ENCODE measurements at regions not wholly inside any gene's neighbourhood (a gene's known extent, or its start where the extent isn't known, plus 50 kb on each side); places are given as distances from the start of the nearest gene placed in this dataset.

GRCh38 chr17:34776456-34777443, 184.5 kb downstream of the CCT6B start:
- DNase-seq (ENCODE audit: low read depth, low spot score), result no peak

- no peak for DNase-seq (ENCODE audit: low read depth, low spot score)
Observed at GRCh38 chr17:34773036-34773435, 188.2 kb downstream of the CCT6B start.

GRCh38 chr17:34771891-34772290, 189.4 kb downstream of the CCT6B start:
- DNase-seq (ENCODE audit: low read depth, low spot score), result no peak

- no peak for DNase-seq (ENCODE audit: low read depth, low spot score)
Observed at GRCh38 chr17:34770586-34770985, 190.7 kb downstream of the CCT6B start.

- DNase-seq (ENCODE audit: low read depth, low spot score), result no peak
Observed at GRCh38 chr17:34769899-34770298, 190.5 kb downstream of the TMEM132E start.

- DNase-seq (ENCODE audit: low read depth, low spot score), result no peak
Observed at GRCh38 chr17:34769049-34769448, 189.7 kb downstream of the TMEM132E start.

- DNase-seq (ENCODE audit: low read depth, low spot score), result no peak
Observed at GRCh38 chr17:34765291-34765690, 185.9 kb downstream of the TMEM132E start.

- no peak for DNase-seq (ENCODE audit: low read depth, low spot score)
Observed at GRCh38 chr17:34764716-34765115, 185.3 kb downstream of the TMEM132E start.

- DNase-seq (ENCODE audit: low read depth, low spot score), result no peak
Observed at GRCh38 chr17:34763728-34764665, 184.6 kb downstream of the TMEM132E start.

- DNase-seq (ENCODE audit: low read depth, low spot score), result no peak
Observed at GRCh38 chr17:34762078-34762477, 182.7 kb downstream of the TMEM132E start.

- no peak for DNase-seq (ENCODE audit: low read depth, low spot score)
Observed at GRCh38 chr17:34761646-34762045, 182.3 kb downstream of the TMEM132E start.

GRCh38 chr17:34760931-34761495, 181.6 kb downstream of the TMEM132E start:
- DNase-seq (ENCODE audit: low read depth, low spot score), result no peak

GRCh38 chr17:34758718-34759117, 179.3 kb downstream of the TMEM132E start:
- no peak for DNase-seq (ENCODE audit: low read depth, low spot score)

GRCh38 chr17:34758316-34758715, 178.9 kb downstream of the TMEM132E start:
- no peak for DNase-seq (ENCODE audit: low read depth, low spot score)

- DNase-seq (ENCODE audit: low read depth, low spot score), result no peak
Observed at GRCh38 chr17:34757611-34758010, 178.2 kb downstream of the TMEM132E start.

- no peak for DNase-seq (ENCODE audit: low read depth, low spot score)
Observed at GRCh38 chr17:34757106-34757505, 177.7 kb downstream of the TMEM132E start.

GRCh38 chr17:34756637-34757021, 177.2 kb downstream of the TMEM132E start:
- peak; percentile 38 for DNase-seq (ENCODE audit: low read depth, low spot score)

GRCh38 chr17:34755981-34756636, 176.7 kb downstream of the TMEM132E start:
- DNase-seq (ENCODE audit: low read depth, low spot score), result no peak

- DNase-seq (ENCODE audit: low read depth, low spot score), result no peak
Observed at GRCh38 chr17:34755371-34755770, 176.0 kb downstream of the TMEM132E start.

GRCh38 chr17:34750004-34750403, 170.6 kb downstream of the TMEM132E start:
- DNase-seq (ENCODE audit: low read depth, low spot score), result no peak

GRCh38 chr17:34741967-34742366, 162.6 kb downstream of the TMEM132E start:
- peak; percentile 11 for DNase-seq (ENCODE audit: low read depth, low spot score)

Data from ELF-1 (cell line).